ENCODE measurements at regions not wholly inside any gene's neighbourhood (a gene's known extent, or its start where the extent isn't known, plus 50 kb on each side); places are given as distances from the start of the nearest gene placed in this dataset.

DNA sequence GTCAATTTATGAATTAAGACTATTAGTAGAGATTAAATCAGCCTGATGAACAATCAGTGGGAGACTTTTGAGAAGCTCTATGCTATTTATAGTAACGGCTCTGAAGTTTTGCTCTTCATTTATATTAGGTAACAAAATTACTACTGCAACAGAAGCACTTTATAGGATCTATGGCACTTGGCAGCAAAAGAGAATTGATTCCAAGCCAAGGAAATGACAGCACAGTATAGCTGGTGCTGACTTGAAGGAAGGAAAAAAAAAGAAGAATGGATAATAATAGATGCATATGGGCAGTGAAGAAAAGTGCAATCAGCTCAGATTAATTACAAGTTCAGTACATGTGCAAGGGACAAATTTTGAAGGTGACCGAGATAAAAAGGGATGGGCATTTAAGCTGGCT lies 228.2 kb upstream of the PPFIA2 start:
- no peaks in the 10 kb centered on the region for H3K27me3 Mint-ChIP-seq
- no peak overlapping the region for H3K4me3 Mint-ChIP-seq
- no peaks in the 10 kb centered on the region for H3K36me3 Mint-ChIP-seq
- peaks cover 1% of the 10 kb centered on the region for H3K4me1 Mint-ChIP-seq (ENCODE audit: low read depth)
- H3K9me3 Mint-ChIP-seq (ENCODE audit: low read depth): no peaks in the 10 kb centered on the region
- H3K27ac Mint-ChIP-seq: no peak overlapping the region

DNA sequence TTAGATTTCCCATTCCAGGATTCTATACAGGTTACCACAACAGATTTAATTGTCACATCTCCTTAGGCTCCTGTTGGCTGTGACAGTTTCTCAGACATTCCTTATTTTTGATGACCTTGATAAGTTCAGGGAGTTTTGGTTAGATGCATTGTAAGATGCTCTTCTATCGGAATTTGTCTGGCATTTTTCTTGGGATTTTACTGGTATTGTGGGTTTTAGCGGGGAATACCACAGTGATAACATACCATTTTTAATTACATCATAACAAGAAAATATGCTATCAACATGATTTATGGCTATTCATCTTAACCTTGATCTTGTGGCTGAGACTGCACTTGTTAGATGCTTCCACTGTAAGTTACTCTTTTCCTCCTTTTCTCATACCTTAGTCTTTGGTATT lies 217.5 kb upstream of the PPFIA2 start:
- Mint-ChIP-seq H3K4me1 (ENCODE audit: low read depth) (no peaks in the 10 kb centered on the region), H3K36me3 (peaks cover 3% of the 10 kb centered on the region), H3K27me3 (no peaks in the 10 kb centered on the region), H3K9me3 (ENCODE audit: low read depth) (peaks cover 11% of the 10 kb centered on the region), H3K27ac (no peak overlapping the region), H3K4me3 (no peak overlapping the region)

DNA sequence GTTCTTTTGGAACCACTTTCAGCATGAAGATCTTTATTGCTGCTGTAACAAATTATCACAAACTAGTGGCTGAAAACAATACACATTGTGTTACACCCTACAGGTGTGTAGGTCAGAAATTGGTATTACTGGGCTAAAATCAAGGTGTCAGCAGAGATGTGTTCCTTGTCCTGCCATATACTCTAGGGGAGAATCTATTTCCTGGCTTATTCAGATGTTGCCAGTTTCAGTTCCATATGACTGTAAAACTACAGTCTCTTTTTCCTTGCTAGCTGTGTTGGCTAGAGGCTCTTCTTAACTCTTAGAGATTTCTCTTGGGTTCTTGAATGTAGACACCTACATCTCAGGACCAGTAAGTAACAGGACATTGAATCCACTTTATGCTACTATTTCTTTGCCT lies 215.6 kb upstream of the PPFIA2 start:
- Mint-ChIP-seq H3K27ac (no peak overlapping the region), H3K4me1 (ENCODE audit: low read depth) (no peaks in the 10 kb centered on the region), H3K9me3 (ENCODE audit: low read depth) (peaks cover 8% of the 10 kb centered on the region), H3K4me3 (no peak overlapping the region), H3K27me3 (no peaks in the 10 kb centered on the region), H3K36me3 (peaks cover 3% of the 10 kb centered on the region)

DNA sequence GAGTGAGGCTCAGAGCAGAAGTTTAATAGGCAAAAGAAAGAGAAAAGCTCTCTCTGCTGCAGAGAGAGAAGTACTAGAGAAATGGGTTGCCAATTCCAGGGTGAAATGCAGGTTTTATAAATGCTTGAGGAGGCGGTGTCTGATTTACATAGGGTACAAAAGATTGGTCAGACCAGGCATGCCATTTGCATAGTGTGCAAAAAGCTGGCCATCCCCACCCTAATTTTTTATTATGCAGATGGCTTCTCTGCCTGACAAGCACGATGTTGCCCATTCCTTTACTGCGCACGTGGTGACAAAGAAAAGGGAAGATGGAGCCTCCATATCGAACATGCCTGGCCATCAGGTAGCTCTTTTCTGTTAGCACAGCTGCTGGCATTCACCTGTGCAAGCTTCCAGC lies 209.3 kb upstream of the PPFIA2 start:
- Mint-ChIP-seq H3K9me3 (ENCODE audit: low read depth) (peaks cover 2% of the 10 kb centered on the region), H3K36me3 (peaks cover 3% of the 10 kb centered on the region), H3K4me1 (ENCODE audit: low read depth) (no peaks in the 10 kb centered on the region), H3K27ac (no peak overlapping the region), H3K27me3 (no peaks in the 10 kb centered on the region), H3K4me3 (no peak overlapping the region)

DNA sequence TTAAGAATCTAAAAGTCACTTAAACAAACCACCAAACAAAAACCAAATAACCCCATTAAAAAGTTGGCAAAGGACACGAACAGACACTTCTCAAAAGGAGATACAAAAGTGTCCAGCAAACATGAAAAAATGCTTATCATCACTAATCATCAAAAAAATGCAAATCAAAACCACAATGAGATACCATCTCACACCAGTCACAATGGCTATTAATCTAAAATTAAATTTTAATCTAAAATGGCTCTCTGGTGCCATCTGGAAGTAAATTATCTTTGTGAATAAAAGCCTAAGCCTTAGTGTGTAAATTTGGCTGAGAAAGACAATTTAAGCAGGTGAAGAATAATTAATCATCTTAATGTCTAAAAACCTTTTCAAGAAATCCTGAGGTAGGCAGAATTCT lies 204.5 kb upstream of the PPFIA2 start:
- no peak overlapping the region for H3K27ac Mint-ChIP-seq
- H3K9me3 Mint-ChIP-seq (ENCODE audit: low read depth): no peaks in the 10 kb centered on the region
- no peaks in the 10 kb centered on the region for H3K4me1 Mint-ChIP-seq (ENCODE audit: low read depth)
- no peak overlapping the region for H3K4me3 Mint-ChIP-seq
- no peaks in the 10 kb centered on the region for H3K36me3 Mint-ChIP-seq
- no peaks in the 10 kb centered on the region for H3K27me3 Mint-ChIP-seq

DNA sequence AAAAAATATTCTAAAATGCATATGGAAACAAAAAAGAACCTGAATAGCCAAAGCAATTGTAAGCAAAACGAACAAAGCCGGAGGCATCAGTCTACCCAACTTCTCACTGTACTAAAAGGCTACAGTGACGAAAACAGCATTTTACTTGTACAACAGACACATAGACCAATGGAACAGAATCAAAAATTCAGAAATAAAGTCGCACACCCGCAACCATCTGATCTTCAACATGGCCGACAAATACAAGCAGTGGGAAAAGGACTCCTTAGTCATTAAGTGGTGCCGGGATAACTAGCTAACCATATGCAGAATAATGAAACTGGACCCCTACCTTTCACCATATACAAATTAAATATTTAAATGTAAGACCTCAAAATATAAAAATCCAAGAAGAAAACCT lies 203.9 kb upstream of the PPFIA2 start:
- no peaks in the 10 kb centered on the region for H3K9me3 Mint-ChIP-seq (ENCODE audit: low read depth)
- H3K27ac Mint-ChIP-seq: no peak overlapping the region
- no peaks in the 10 kb centered on the region for H3K36me3 Mint-ChIP-seq
- H3K4me1 Mint-ChIP-seq (ENCODE audit: low read depth): no peaks in the 10 kb centered on the region
- no peak overlapping the region for H3K4me3 Mint-ChIP-seq
- H3K27me3 Mint-ChIP-seq: no peaks in the 10 kb centered on the region

DNA sequence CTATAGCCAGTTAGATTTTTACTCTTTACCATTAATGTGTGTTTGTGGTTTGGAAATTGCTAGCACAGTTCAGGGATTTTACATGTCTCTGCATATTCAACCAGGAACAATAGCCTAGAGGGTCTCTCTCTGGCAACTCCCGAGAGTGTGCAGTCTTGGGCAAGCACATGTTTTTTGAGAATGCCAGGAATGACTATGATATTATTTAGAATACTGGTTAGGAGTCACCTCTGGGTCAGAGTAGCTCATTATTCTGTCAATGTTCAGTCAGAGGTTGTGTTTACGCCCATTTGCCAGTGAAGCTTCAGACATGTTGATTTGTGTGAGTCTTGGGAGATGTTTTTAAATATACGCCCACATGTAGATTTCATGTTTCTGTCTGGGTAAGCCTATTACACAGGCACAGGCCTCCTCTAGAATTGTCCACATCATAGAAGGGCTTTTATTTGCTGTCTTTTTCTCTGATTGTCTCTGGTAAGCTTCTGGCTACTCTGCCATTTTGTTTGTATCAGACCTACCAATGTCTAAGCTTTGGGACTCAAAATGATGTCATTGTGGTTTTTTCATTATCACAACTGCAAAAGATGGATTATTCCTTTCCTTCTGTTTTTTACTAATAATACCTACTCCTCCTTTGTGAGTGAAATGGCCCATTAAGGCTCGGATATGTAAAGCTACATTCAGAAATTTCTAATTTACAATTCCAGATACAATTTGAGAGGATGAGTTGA lies 203.1 kb upstream of the PPFIA2 start:
- no peaks in the 10 kb centered on the region for H3K4me1 Mint-ChIP-seq (ENCODE audit: low read depth)
- no peaks in the 10 kb centered on the region for H3K27me3 Mint-ChIP-seq
- H3K36me3 Mint-ChIP-seq: no peaks in the 10 kb centered on the region

DNA sequence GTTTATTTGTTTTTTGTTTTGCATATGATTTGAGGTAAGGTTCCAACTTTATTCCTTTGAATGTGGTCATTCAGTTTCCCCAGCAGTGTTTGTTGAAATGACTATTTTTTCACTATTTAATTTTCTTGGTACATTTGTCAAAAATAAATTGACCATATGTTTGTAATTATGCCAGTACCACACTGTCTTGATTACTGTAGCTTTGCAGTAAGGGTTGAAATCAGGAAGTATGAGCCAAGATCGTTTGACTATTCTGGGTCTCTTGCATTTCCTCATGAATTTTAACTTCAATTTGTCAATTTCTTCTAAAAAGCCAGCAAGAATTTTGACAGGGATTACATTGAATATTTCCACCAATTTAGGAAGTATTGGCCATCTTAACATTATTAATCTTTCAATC lies 199.3 kb upstream of the PPFIA2 start:
- Mint-ChIP-seq H3K9me3 (ENCODE audit: low read depth) (no peaks in the 10 kb centered on the region), H3K36me3 (peaks cover 2% of the 10 kb centered on the region), H3K27ac (no peak overlapping the region), H3K27me3 (no peaks in the 10 kb centered on the region), H3K4me3 (no peak overlapping the region), H3K4me1 (ENCODE audit: low read depth) (peaks cover 2% of the 10 kb centered on the region)

More for the DNA sequence above, 203.1 kb upstream of the PPFIA2 start:
- no peaks in the 10 kb centered on the region for H3K9me3 Mint-ChIP-seq (ENCODE audit: low read depth)
- no peak overlapping the region for H3K4me3 Mint-ChIP-seq
- H3K27ac Mint-ChIP-seq: no peak overlapping the region

DNA sequence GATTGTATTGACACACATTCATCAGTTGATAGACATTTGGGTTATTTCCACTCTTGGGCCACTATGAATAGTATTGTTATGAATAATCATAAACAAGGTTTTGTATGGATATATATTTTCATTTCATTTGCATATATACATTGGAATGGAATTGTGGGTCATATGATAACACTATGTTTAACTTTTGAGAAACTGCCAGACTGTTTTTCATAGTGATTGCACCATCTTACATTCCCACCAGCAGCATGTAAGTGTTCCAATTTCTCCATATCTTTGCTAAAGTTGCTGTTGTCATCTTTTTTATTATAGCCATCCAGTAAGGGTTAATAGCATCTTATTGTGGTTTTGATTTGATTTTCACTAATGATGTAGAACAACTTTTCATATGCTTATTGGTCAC lies 198.5 kb upstream of the PPFIA2 start:
- H3K4me3 Mint-ChIP-seq: no peak overlapping the region
- H3K27me3 Mint-ChIP-seq: no peaks in the 10 kb centered on the region
- H3K4me1 Mint-ChIP-seq (ENCODE audit: low read depth): peaks cover 2% of the 10 kb centered on the region
- no peak overlapping the region for H3K27ac Mint-ChIP-seq
- H3K9me3 Mint-ChIP-seq (ENCODE audit: low read depth): no peaks in the 10 kb centered on the region
- H3K36me3 Mint-ChIP-seq: peaks cover 2% of the 10 kb centered on the region

DNA sequence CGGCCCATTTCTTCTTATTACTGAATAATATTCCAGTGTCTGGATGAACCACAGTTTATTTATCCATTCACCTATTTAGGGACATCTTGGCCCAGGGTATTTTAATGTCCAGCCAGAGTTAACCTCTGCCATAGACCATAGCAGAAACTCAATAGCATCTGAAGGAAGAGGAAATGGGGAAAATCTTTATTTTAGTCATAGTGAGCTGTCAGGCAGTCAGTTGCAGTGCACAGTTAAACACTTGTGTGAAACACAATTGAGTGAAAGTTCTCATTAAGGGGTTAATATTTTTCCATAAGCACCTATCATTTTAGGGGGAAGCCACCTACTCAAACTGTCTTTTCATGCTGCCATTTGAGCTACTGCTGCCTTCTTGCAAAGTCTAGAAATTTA lies 197.3 kb upstream of the PPFIA2 start:
- H3K36me3 Mint-ChIP-seq: peaks cover 2% of the 10 kb centered on the region
- H3K27me3 Mint-ChIP-seq: no peaks in the 10 kb centered on the region
- H3K9me3 Mint-ChIP-seq (ENCODE audit: low read depth): no peaks in the 10 kb centered on the region
- H3K4me3 Mint-ChIP-seq: no peak overlapping the region
- H3K27ac Mint-ChIP-seq: no peak overlapping the region
- H3K4me1 Mint-ChIP-seq (ENCODE audit: low read depth): peaks cover 2% of the 10 kb centered on the region

DNA sequence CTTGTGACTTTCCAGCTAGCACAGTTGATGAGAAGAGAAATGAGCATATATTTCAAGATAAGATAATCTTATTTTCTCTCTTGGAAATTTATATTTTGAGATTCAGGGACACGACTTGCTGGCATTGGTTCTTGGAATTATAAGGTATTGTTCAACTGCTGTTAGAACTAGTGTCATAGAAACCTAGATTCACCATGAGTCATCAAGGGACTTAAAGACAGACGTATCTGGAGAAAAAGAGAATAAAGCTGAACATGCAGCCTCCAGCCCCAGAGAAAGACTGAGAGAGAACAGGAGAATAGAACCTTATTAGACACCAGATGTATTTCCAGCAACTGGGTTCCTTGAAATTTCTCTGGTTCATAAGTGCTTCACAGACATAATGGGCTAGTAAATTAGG lies 194.4 kb upstream of the PPFIA2 start:
- no peaks in the 10 kb centered on the region for H3K9me3 Mint-ChIP-seq (ENCODE audit: low read depth)
- H3K36me3 Mint-ChIP-seq: peaks cover 2% of the 10 kb centered on the region
- peaks cover 19% of the 10 kb centered on the region for H3K4me1 Mint-ChIP-seq (ENCODE audit: low read depth)
- H3K27me3 Mint-ChIP-seq: no peaks in the 10 kb centered on the region
- no peak overlapping the region for H3K27ac Mint-ChIP-seq
- H3K4me3 Mint-ChIP-seq: no peak overlapping the region

DNA sequence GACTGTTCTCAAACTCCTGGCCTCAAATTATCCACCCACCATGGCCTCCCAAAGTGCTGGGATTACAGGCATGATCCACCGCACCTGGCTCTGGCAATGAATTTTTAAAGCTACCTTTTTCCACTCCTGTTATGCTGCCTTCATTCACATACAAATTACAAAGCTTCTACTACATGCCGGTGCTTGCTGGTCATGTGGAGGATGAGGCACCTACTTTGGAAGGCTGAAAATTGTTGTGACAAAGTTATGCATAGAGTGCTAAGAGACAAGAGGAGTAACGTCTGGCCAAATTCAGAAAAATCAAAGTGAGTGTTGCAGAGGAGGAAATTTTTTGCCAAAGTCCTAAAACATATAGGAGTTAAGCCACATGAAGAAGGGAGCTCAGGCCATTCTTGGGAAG lies 191.7 kb upstream of the PPFIA2 start:
- H3K4me1 Mint-ChIP-seq (ENCODE audit: low read depth): peaks cover 22% of the 10 kb centered on the region
- no peaks in the 10 kb centered on the region for H3K27me3 Mint-ChIP-seq

DNA sequence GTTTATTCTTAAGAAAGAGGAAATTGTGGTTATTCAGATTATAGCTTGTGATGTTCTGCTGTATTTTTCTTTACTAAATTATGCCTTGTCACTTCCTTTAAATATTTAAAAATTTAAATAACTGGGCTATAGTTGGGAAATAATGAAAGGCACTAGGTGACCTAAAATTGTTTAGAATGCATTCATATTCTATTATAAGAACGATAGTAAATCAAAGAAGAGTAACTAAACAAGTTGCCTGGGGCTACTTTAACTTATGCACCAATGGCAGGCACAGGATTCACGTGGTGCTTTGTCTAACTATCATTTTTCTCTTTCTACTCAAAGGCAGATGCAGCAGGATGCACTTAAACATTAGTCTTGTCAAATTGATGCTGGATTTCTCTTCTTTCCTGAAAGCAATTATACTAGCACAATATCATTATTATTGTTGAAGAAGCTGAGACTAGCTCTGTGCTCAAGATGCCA lies 190.7 kb upstream of the PPFIA2 start:
- H3K9me3 Mint-ChIP-seq (ENCODE audit: low read depth): no peaks in the 10 kb centered on the region
- no peaks in the 10 kb centered on the region for H3K36me3 Mint-ChIP-seq
- H3K4me1 Mint-ChIP-seq (ENCODE audit: low read depth): peaks cover 22% of the 10 kb centered on the region
- no peaks in the 10 kb centered on the region for H3K27me3 Mint-ChIP-seq
- H3K27ac Mint-ChIP-seq: no peak overlapping the region
- H3K4me3 Mint-ChIP-seq: no peak overlapping the region

More for the DNA sequence above, 191.7 kb upstream of the PPFIA2 start:
- Mint-ChIP-seq H3K9me3 (ENCODE audit: low read depth) (no peaks in the 10 kb centered on the region), H3K27ac (no peak overlapping the region), H3K36me3 (no peaks in the 10 kb centered on the region), H3K4me3 (no peak overlapping the region)

DNA sequence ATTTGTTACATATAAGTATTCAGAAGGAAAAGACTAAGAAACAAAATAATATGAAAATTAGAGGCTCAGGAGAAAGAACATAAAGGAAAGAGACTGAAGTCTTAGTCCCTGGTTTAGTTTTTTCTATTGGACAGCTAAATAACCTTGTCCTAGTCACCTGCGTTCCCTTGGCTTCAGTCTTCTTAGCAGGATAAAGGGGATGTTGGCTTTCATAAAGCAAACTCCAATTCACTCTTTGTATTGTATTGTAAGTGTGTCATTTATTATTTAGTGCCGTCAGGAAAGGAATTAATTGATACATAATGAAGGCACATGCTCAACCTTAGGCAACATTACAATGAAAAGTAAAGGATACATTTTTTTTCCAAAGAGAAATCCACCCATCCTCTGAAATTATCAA lies 190.3 kb upstream of the PPFIA2 start:
- no peaks in the 10 kb centered on the region for H3K9me3 Mint-ChIP-seq (ENCODE audit: low read depth)
- peaks cover 25% of the 10 kb centered on the region for H3K4me1 Mint-ChIP-seq (ENCODE audit: low read depth)
- no peaks in the 10 kb centered on the region for H3K36me3 Mint-ChIP-seq

DNA sequence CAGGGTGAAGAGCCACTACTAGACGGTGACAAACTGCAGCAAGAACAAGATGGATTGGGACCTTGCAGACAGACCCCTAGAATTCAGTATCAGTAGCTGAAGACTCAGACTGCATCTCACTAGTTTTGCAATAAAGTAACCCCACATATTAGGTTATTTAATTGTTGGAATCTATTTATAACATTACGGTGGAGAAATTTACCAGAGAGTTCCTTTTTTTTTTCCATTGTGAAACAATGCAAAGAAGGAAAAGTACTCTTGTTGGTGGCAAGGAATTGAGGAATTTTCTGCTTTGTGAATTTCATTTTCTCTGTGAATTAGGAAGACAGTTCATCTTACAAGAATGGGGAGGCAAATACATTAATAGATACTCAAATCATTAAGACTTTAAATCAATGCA lies 185.7 kb upstream of the PPFIA2 start:
- no peaks in the 10 kb centered on the region for H3K9me3 Mint-ChIP-seq (ENCODE audit: low read depth)
- H3K4me3 Mint-ChIP-seq: no peak overlapping the region
- H3K36me3 Mint-ChIP-seq: no peaks in the 10 kb centered on the region
- peaks cover 58% of the 10 kb centered on the region for H3K4me1 Mint-ChIP-seq (ENCODE audit: low read depth)
- H3K27ac Mint-ChIP-seq: no peak overlapping the region
- no peaks in the 10 kb centered on the region for H3K27me3 Mint-ChIP-seq

More for the DNA sequence above, 190.3 kb upstream of the PPFIA2 start:
- Mint-ChIP-seq H3K27me3 (no peaks in the 10 kb centered on the region), H3K27ac (no peak overlapping the region), H3K4me3 (no peak overlapping the region)

DNA sequence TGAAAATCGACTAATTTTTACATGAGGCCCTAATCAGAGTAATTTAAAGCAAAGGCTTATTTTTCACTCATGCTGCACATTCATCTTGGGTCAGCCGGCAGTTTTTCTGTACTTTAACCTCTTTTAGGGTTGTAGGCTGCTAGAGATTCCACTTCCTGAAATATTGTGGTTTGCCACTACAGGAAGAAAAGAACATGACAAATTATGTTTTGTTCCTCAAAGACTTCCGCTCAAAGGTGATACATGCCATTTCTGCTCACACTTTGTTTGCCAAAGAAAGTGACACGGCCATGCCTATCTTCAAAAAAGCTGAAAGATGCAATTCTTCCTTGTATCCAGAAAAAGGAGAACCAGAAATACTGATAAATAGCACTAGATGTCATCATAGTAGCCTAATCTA lies 183.4 kb upstream of the PPFIA2 start:
- peak overlapping the region; percentile 69 for H3K4me3 Mint-ChIP-seq

More for the DNA sequence above, 183.4 kb upstream of the PPFIA2 start:
- Mint-ChIP-seq H3K27ac (peak overlapping the region; percentile 66), H3K36me3 (no peaks in the 10 kb centered on the region), H3K9me3 (ENCODE audit: low read depth) (peaks cover 5% of the 10 kb centered on the region), H3K4me1 (ENCODE audit: low read depth) (peaks cover 56% of the 10 kb centered on the region), H3K27me3 (no peaks in the 10 kb centered on the region)

All from activated naive CD8-positive, alpha-beta T cell (primary cell).